PFSK-1 (cell line): ENCODE measurements at regions not wholly inside any gene's neighbourhood (a gene's known extent, or its start where the extent isn't known, plus 50 kb on each side); places are given as distances from the start of the nearest gene placed in this dataset.

Experiments
- FOXP2 ChIP-seq: optimal IDR thresholded peaks from 2 replicates; pipeline ENCODE3; 2011; ENCODE audit warnings: borderline replicate concordance, control low read depth, inconsistent platforms; ENCODE audit not compliant: insufficient read depth; ENCODE audit errors: extremely low read length, extremely low read depth
- POLR2AphosphoS5 ChIP-seq: IDR thresholded peaks from 2 replicates; pipeline ENCODE4 v1.6.1; 2012; ENCODE audit warnings: low read depth, mild to moderate bottlenecking, control low read depth, low read length, moderate library complexity
- SIN3A ChIP-seq: IDR thresholded peaks from 2 replicates; pipeline ENCODE4 v1.6.1; 2012; ENCODE audit warnings: mild to moderate bottlenecking, low read length, moderate library complexity, borderline replicate concordance; ENCODE audit not compliant: insufficient read depth
- TAF1 ChIP-seq: IDR thresholded peaks from 2 replicates; pipeline ENCODE4 v1.6.1; 2012; ENCODE audit warnings: low read length, control low read depth, borderline replicate concordance; ENCODE audit not compliant: insufficient read depth
- TF ChIP-seq, protein P1 (sequence below), 2 experiments: IDR thresholded peaks; 2 replicates each; pipeline versions ENCODE4 v1.6.1 to v1.8.0; 2011 to 2012; ENCODE audit warnings: low read depth in 2 of 2, low read length in 2 of 2, control low read depth in 1 of 2, inconsistent platforms in 1 of 2, mild to moderate bottlenecking in 1 of 2, moderate library complexity in 1 of 2; ENCODE audit not compliant: insufficient read depth in 1 of 2

DNA sequence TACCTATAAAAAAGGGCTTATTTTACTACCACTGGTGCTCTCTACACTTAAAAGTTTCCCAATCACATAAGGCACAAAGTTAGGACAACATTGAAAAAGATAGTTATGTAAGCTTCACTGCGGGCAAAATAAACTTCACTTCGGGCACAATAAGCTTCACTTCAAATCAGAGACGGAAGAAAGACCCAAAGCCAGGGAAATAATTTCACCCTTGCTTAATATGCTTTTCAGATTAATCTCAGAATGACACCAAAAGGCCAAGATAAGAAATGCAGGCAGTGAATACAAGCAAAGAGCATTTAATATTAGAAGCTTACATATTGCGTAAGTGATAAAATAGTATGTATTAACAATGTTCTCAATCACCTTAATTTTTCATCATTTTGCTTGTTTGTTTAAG is 444.2 kb downstream of the SETD4 start:
- no peak for TF ChIP-seq FOXP2
- no peak for TF ChIP-seq POLR2AphosphoS5
- no peak for TF ChIP-seq TAF1

DNA sequence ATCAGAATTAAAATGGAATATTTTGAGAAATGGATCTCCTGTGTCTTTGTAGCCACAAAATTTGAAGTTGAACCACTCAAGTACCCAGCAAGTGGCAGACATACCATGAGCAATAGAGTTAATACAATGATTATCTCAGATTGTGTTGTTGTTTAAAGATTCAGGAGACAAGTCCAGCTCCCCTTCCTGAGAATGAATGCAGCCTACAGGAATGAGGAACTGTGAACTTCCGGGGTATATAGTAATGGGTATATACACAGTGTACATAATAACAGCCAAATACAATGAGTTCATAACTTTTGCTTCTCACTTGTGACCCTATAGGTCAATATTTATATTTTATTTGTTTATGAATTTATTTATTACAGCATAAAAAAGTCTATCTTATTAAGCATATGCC is 445.0 kb downstream of the SETD4 start:
- TF ChIP-seq SIN3A (no peak), FOXP2 (no peak), POLR2AphosphoS5 (no peak), TAF1 (no peak)
- TF ChIP-seq, protein P1, sequence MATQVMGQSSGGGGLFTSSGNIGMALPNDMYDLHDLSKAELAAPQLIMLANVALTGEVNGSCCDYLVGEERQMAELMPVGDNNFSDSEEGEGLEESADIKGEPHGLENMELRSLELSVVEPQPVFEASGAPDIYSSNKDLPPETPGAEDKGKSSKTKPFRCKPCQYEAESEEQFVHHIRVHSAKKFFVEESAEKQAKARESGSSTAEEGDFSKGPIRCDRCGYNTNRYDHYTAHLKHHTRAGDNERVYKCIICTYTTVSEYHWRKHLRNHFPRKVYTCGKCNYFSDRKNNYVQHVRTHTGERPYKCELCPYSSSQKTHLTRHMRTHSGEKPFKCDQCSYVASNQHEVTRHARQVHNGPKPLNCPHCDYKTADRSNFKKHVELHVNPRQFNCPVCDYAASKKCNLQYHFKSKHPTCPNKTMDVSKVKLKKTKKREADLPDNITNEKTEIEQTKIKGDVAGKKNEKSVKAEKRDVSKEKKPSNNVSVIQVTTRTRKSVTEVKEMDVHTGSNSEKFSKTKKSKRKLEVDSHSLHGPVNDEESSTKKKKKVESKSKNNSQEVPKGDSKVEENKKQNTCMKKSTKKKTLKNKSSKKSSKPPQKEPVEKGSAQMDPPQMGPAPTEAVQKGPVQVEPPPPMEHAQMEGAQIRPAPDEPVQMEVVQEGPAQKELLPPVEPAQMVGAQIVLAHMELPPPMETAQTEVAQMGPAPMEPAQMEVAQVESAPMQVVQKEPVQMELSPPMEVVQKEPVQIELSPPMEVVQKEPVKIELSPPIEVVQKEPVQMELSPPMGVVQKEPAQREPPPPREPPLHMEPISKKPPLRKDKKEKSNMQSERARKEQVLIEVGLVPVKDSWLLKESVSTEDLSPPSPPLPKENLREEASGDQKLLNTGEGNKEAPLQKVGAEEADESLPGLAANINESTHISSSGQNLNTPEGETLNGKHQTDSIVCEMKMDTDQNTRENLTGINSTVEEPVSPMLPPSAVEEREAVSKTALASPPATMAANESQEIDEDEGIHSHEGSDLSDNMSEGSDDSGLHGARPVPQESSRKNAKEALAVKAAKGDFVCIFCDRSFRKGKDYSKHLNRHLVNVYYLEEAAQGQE (IDR thresholded peaks at IDR 0.05; ENCODE audit: insufficient read depth in 1 of 2, low read depth in 2 of 2, low read length in 2 of 2) = no peak

DNA sequence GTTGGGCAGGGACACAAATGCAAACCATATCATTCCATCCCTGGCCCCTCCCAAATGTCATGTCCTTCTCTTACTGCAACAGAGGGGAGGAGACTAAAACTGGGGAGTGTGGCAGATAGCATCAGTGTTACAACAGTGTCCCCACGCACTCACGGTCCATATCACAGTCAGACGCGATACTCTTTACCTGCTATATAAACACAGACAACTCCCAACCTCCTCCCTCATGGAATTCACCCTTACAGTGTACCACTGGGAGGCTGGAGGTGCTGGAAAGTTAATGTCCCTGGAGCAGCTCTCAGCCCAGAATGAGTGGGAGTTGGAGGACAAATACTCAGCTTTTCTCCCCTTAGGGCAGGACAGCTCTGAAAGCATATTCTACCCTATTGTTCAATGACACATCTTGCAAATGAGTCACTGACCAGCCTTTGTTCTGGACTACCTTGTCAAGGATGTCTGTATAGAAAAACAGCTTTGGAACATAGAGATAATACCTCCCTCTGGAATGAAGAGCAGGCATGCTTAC is 445.9 kb downstream of the SETD4 start:
- no peak for TF ChIP-seq SIN3A
- TF ChIP-seq TAF1 = no peak
- TF ChIP-seq POLR2AphosphoS5 = no peak
- TF ChIP-seq, protein P1 (IDR thresholded peaks at IDR 0.05; ENCODE audit: insufficient read depth in 1 of 2, low read depth in 2 of 2, low read length in 2 of 2) = no peak
- TF ChIP-seq FOXP2 = no peak

DNA sequence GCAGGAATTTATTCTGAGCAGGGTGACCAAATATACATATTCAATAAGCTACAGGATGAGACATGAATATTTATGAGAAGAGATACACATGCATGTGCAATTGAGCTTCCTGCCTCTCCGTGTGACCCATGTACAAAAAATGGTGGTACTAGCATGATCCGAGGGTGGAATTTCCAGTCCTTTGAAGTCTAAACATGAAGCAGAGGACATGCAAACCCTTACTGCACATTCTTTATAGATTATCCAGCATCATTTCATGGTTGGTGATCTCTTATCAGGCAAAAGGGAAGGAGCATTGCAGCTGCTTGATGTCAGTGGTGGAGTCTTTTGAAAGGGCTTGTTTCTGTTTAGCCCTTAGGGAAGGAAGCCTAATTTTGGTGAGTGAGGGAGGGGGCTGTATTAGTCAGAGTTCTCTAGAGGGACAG is 448.6 kb downstream of the SETD4 start:
- TF ChIP-seq, protein P1 (IDR thresholded peaks at IDR 0.05; ENCODE audit: insufficient read depth in 1 of 2, low read depth in 2 of 2, low read length in 2 of 2) = no peak
- no peak for TF ChIP-seq TAF1
- no peak for TF ChIP-seq POLR2AphosphoS5
- TF ChIP-seq FOXP2 = no peak
- no peak for TF ChIP-seq SIN3A

DNA sequence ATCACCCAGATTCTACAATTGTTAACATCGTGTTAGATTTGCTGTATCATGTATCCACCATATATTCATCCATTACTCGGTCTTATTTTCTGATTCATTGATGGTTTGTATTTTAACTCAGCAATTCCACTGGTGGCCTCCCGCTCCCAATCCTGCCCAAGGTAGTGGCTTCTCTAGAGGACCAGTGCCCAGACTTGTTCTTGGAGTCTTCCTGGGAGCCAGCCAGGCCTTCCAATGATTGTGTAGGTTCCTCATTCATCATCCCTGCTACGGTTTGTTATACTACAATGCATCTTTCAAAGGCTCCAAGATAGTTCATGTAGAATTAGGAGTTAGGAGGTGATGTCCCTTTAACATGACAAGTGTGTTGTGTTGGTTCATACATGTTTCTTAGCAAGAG is 451.1 kb downstream of the SETD4 start:
- TF ChIP-seq, protein P1 (IDR thresholded peaks at IDR 0.05; ENCODE audit: insufficient read depth in 1 of 2, low read depth in 2 of 2, low read length in 2 of 2) = no peak
- no peak for TF ChIP-seq FOXP2
- no peak for TF ChIP-seq POLR2AphosphoS5
- TF ChIP-seq SIN3A = no peak
- no peak for TF ChIP-seq TAF1
